ENCODE measurements at regions not wholly inside any gene's neighbourhood (a gene's known extent, or its start where the extent isn't known, plus 50 kb on each side); places are given as distances from the start of the nearest gene placed in this dataset.

DNA sequence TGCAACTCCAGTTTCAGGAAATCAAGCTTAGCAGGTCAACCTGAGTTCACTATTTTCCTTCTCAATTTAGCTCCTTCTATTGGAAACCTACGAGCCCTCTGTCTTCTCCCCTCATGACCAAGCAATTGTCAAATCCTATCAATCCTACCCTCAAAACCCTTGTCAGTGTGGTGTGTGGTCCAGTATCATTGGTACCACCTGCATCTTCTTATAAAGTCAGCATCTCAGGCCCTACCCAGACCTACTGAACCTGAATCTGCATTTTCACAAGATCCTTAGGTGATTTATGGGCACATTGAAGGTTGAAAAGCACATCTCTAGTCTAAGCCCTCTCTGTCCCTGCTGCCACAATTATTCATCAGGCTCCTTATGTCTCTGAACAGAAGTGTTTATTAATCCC, 77.6 kb upstream of the NR4A3 start:
- no peak for TF ChIP-seq SP1 (CRISPR knock-in tag; IDR thresholded peaks at IDR 0.05)
- no peak for TF ChIP-seq EP300 (IDR thresholded peaks at IDR 0.05; ENCODE audit: low read length)
- no peak for TF ChIP-seq TEAD1 (CRISPR knock-in tag; IDR thresholded peaks at IDR 0.05)
- no peak for TF ChIP-seq GABPB1 (CRISPR knock-in tag; IDR thresholded peaks at IDR 0.05)
- TF ChIP-seq BRF1 (IDR thresholded peaks at IDR 0.05; ENCODE audit: borderline replicate concordance, extremely low read depth, insufficient read length), result no peak
- TF ChIP-seq, protein P1, sequence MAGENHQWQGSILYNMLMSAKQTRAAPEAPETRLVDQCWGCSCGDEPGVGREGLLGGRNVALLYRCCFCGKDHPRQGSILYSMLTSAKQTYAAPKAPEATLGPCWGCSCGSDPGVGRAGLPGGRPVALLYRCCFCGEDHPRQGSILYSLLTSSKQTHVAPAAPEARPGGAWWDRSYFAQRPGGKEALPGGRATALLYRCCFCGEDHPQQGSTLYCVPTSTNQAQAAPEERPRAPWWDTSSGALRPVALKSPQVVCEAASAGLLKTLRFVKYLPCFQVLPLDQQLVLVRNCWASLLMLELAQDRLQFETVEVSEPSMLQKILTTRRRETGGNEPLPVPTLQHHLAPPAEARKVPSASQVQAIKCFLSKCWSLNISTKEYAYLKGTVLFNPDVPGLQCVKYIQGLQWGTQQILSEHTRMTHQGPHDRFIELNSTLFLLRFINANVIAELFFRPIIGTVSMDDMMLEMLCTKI (IDR thresholded peaks at IDR 0.05; ENCODE audit: partially characterized antibody), result no peak
- TF ChIP-seq SMARCB1 (IDR thresholded peaks at IDR 0.05; ENCODE audit: insufficient read length, low read depth), result no peak
- no peak for TF ChIP-seq HDGF (IDR thresholded peaks at IDR 0.05)
- TF ChIP-seq POLR2A (conservative IDR thresholded peaks at IDR 0.05), result no peak
- TF ChIP-seq, protein P2, sequence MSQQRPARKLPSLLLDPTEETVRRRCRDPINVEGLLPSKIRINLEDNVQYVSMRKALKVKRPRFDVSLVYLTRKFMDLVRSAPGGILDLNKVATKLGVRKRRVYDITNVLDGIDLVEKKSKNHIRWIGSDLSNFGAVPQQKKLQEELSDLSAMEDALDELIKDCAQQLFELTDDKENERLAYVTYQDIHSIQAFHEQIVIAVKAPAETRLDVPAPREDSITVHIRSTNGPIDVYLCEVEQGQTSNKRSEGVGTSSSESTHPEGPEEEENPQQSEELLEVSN (IDR thresholded peaks at IDR 0.05; ENCODE audit: borderline replicate concordance in 1 of 2, extremely low read depth in 1 of 2, insufficient read depth in 1 of 2, insufficient read length in 1 of 2, low read depth in 1 of 2, low read length in 1 of 2, poor library complexity in 1 of 2, severe bottlenecking in 1 of 2), result no peak
- TF ChIP-seq U2AF1 (optimal IDR thresholded peaks at IDR 0.05; ENCODE audit: low read depth, low read length), result no peak
- TF ChIP-seq CC2D1A (IDR thresholded peaks at IDR 0.05), result no peak
